A673 (cell line): ENCODE measurements at regions not wholly inside any gene's neighbourhood (a gene's known extent, or its start where the extent isn't known, plus 50 kb on each side); places are given as distances from the start of the nearest gene placed in this dataset.

Experiments
- EZH2 ChIP-seq: fragments of 200-600 bp; sonication (generic); IDR thresholded peaks from 2 replicates; pipeline ENCODE4 v1.6.1; 2017; ENCODE audit warnings: borderline replicate concordance, low read depth, mild to moderate bottlenecking, mixed read lengths, antibody characterized with exemption, low read length; ENCODE audit not compliant: poor library complexity, severe bottlenecking
- TF ChIP-seq, protein P1 (sequence below): fragments of 300-800, 200-600 bp; sonication (generic); conservative IDR thresholded peaks from 2 replicates; pipeline ENCODE4 v1.5.1; 2017; ENCODE audit warnings: low read depth, mild to moderate bottlenecking, antibody characterized with exemption, low read length, moderate library complexity, mixed read lengths

DNA sequence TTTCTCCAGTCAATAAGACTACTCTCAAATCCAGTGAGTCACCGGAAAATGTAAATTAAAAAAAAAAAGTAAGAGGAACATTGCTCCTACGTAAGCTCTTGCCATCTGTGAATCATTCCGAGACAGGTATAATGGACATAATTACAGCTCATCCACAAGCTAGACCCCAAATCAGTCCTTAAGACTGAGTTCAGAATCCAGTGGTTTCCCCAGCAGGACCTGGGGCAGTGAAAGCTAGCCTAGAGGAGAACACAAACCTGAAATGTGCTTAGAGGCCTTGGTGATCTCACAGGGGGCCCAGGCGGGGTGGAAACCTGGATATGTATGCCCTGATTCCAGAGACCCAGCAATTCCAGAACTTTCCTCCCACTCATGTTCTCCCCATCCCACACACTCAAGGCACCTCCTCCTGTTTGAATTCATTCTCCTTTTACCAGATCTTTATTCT is 132.0 kb downstream of the COPRS start:
- TF ChIP-seq, protein P1, sequence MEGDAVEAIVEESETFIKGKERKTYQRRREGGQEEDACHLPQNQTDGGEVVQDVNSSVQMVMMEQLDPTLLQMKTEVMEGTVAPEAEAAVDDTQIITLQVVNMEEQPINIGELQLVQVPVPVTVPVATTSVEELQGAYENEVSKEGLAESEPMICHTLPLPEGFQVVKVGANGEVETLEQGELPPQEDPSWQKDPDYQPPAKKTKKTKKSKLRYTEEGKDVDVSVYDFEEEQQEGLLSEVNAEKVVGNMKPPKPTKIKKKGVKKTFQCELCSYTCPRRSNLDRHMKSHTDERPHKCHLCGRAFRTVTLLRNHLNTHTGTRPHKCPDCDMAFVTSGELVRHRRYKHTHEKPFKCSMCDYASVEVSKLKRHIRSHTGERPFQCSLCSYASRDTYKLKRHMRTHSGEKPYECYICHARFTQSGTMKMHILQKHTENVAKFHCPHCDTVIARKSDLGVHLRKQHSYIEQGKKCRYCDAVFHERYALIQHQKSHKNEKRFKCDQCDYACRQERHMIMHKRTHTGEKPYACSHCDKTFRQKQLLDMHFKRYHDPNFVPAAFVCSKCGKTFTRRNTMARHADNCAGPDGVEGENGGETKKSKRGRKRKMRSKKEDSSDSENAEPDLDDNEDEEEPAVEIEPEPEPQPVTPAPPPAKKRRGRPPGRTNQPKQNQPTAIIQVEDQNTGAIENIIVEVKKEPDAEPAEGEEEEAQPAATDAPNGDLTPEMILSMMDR = no peak
- TF ChIP-seq EZH2 = no peak
